GM21786 (cell line): ENCODE measurements at regions not wholly inside any gene's neighbourhood (a gene's known extent, or its start where the extent isn't known, plus 50 kb on each side); places are given as distances from the start of the nearest gene placed in this dataset.

Experiments used
- ATAC-seq: cut with Tn5 transposase; IDR thresholded peaks from one replicate; pipeline ENCODE4 v1.9.1; 2021; ENCODE audit not compliant: unreplicated experiment

DNA sequence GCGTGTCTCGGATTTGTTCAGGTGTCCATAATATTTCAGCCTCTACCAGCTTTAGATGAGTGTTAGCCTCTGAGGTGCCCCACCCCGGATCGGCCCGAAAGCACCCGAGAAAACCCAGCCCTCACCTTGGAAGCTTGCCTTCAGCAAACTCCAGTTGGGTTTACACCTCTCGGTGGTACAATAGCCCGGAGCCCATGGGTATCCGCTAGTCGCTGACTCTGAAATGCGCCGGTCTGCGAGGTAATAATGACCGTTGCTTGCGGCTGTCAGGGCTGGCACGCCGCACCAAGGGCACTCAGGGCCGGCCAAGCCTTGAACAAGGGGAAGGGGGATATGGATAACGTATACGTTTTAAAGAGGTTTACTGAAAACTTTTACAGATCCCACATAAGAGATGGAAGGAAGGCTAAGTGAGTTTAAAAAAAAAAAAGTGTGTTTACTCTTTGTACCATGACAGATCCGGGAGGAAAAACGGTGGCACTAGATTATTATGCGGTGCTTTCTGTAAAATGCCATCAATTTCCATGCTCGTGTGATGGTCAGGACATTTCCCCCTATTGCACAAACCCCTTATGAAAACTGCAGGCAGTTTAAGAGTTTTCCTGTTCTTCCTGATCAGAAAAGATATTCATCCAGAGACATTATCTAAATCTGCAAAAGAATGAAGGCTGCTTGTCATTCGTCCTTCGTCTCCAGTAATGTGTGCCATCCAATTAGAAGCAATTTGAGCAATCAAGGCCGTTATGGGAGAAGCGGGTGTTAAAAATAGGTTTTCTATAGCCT is 124.2 kb downstream of the TMEM161B start:
- ATAC-seq, result no peak

DNA sequence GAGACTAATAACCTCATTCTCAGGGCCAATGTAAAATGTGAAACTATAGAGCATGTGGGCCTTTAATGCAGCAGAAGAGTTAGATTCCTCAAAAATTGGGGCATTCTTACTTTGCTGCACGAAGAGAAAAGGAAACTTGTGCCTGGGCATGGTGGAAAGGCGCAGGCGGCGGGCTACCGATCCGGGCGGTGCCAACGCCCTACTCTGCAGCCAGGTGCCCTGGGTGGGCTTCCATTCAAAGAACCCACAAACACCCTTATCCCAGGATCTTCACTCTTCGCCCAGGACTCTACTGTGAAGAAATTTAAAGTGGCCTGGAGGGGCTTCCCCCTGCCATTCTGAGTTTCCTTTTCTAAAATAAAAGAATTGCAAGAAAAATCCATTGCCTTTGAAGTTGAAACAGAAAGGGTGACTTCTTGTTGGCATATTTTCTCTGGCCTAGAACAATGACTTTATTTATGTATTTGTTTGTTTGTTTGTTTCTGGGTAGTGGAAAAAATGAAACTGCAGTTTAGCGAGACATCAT is 124.9 kb downstream of the TMEM161B start:
- ATAC-seq, result no peak

DNA sequence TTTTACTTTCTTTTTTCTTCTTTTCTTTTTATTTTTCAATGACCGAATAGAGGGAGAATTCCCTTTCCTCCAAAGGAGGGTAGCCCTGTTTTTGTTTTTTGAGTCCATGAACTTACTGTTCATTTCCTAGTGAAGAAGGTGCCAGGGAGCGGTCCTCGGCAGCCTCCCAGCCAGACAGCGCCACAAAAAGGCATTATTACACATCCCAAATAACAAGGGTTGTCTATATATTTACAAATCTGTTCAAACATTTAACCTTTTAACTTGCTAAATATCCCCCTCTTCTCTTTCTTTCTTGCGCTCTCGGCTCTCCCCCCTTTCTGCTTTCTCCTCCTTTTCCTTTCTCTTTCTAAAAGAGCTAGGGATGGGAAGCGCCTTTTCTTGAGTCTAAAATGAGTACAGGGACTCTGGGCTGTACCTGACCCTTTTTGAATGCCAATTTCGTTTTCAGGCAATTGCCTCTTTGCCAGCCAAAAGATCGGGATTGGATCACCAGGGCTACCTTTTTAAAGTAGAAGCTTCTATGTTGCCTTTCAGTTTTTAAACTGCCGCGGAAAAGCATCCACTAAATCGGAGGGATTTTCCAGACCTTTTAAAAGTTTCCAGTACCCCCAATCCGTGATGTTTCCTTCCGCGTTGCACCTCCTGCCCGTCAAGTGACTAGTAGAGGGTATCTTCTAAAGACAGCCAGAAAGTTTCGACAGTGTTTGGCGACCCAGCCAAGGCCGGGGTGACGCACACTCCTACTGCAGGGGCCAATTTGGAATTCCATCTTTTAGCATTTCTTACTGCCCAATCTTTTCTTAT is 125.6 kb downstream of the TMEM161B start:
- ATAC-seq, result no peak

DNA sequence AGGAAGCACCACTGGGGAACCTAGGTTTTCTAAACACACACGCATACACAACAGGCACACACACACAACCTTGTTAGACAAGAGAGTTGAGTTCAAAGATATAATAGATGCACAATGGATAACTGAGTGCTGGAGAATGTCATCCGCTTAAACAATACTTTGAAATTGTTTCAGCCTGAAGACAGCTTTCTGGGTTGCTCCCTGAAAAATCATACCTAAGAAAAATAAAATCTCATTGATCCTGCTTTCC is 126.1 kb downstream of the TMEM161B start:
- no peak for ATAC-seq

DNA sequence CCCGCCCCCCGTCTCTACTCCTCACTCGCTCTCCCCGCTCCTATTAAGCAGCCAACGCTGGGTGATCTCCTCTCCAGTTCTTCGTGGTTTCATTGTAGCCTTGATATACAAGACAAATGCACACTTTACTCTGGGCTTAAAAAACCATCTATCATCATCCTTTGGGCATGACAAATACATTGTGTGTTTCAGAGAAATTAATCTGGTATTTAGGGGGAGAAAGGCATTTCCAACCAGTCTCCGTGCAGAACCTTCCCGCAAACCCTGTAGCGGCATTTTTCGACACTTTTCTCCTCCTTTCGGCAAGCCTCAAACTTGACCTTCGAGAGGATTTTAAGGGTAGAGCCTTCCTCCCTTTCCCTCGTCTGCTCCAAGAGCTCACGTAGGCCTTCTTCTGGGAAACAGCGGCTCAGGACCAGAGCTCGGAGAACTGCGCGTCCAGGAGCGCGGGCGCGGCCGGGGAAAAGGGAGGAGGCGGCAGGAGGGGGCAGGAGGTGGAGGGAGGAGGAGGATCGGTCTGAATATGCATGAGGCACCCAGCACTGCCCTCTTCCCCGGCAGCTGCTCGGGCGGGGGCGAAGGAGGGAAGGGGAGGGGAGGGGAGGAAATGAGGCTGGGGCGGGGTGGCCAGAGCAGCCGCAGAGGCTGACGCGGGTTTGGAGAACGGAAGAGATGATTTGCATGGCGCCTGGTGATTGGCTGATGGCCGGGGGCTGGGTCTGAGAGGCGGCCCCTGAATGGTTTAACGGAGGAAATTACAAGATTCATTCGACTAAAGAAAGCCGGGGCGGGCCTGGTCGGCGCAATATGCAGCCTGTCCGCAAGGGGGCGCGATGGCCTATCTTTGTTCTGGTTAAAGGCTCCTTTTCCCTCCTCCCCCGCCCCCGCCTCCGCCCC is 127.5 kb downstream of the TMEM161B start:
- peak; percentile 96 for ATAC-seq

DNA sequence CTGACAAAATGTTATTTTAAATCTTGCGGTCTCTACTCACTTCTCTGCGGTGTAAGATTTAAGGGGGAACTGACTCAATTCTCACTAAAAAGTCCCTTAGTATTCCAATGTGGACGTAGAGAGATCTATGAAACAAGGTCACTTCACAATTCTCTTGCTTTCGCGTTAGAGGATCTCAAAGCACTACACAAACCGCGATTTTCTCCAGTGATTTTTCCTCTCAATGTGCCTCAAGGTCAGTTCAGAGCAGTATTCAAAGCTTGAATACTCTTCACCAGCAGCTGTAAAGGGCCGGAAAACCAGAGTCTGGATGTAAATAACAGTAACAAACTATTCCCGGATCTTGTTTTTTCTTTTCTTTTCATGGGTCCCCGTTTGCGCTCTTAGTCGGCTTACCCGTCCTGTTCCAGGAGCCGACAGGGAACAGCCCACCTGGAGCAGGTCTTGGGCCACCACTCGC is 128.2 kb downstream of the TMEM161B start:
- no peak for ATAC-seq

DNA sequence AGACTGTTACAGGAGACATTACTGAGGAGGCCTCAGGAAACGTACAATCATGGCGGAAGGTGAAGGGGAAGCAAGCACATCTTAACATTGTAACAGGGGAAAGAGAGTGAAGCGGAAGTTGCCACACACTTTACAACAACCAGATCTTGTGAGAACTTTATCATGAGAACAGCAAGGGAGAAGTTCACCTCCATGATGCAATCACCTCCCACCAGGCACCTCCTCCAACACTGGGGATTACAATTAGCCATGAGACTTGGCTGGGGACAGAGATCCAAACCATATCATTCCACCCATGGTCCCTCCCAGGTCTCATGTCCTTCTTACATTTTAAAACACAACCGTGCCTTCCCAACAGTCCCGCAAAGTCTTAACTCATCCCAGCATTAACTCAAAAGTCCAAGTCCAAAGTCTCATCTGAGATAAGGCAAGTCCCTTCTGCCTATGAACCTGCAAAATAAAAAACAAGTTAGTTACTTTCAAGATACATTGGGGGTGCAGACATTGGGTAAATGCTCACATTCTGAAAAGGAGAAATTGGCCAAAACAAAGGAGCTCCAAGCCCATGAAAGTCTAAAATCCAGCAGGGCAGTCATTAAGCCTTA is 138.3 kb downstream of the TMEM161B start:
- ATAC-seq, result no peak

DNA sequence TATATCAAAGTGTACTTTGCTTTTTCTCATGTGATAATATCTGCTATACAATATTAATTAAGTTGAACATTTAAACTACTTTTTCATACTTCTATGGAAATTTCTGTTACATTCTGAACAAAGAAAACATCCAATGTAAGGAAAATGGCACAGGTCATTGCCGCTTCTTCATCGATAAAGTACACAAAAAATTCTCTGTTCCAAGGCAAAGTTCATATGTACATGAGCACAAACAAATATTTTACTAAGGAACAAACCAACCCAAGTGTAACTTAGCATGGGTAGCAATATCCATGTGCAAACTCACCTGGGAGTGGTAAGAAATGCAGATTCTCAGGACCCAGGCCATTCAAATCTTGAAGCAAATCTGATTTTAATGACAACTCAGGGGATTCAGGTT is 139.8 kb downstream of the TMEM161B start:
- no peak for ATAC-seq

DNA sequence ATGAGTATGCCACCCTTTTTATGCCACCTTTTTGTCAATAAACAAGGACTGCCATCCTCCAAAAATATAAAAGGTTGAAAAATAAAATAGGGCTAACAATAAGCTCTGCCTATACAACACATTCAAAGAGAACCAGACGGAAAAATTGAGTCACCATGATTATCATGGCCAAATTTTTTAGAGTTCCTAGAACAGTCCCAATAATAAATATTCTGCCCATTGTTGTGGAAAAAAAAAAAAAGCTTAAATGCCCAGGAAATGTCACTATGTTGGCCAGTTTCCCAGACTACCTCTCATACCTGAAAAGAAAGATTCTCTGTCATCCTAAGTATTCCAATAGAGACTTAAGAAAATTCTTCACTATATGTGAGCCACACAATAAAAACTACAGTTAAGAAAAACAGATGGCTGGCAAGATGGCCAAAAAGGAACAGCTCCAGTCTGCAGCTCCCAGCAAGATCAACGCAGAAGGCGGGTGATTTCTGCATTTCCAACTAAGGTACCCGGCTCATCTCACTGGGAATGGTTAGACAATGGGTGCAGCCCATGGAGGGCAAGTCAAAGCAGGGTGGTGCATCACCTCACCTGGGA is 149.0 kb downstream of the TMEM161B start:
- no peak for ATAC-seq

DNA sequence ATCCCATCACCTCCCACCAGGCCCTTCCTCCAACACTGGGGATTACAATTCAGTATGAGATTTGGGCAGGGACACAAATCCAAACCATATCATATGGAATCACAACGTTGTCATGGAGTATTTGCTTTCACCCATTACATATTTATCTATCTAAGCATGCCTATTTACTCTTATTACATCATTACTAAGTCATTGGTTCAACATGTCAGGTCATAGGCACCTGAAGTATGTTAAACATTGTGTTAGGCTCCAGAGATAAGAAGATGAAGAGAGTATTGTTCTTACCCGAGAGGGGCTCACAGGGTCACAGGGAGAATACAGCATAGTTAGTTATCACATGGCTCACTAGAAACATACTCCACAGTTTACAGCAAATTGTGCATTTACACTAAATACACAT is 150.5 kb downstream of the TMEM161B start:
- ATAC-seq, result no peak

DNA sequence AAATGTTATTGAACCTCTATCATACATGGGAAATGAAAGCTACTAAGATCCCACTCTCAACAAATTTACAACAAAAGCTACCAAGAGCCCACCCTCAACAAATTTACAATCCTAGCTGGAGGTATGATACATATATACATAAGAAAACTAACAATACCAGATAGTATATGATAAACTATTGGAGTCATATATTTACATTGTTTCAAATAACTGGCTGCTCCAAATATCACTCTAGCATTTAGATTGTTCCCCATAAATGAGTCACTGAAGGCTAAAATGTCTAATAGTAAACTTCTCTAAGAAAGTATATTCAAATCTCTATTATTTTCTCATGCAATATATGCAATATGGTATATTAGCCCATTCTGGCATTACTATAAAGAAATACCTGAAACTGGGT is 151.1 kb downstream of the TMEM161B start:
- no peak for ATAC-seq

DNA sequence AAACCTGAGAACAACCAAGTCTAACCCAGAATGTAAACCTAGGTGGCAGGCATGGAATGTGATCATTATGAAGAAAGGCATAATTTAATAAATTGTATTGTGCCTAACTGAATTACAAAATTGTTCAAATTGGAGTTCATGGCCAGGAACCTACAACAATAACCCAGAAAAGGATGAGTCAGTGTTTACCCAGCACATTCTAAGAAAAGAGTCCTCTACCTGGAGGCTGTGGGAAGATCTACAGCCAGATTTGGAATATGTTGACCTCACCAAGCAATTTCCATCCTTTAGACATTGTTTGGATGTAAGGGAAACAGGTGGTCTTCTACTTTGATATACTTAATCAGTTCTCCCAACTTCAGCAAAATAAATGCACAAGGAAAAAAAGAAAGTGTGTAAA is 152.2 kb downstream of the TMEM161B start:
- no peak for ATAC-seq

DNA sequence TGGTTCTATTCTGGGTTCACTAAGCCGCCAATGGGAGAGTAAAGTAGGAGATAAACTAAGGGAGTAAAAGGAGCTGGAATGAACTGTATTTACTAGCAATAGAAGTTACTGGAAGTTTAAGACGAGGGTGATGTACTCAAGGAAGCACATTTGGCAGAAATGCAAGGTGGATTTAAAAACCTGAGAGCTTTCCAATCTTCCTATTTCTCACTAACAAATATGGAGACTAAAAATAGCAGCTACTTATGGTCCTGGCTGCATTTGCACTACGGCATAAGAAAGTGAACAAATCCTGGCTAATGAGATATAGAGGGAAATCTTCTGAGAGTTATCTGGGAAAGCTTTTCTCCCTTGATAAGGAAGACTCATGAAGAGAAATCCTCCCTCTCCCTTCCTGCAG is 153.4 kb downstream of the TMEM161B start:
- no peak for ATAC-seq

DNA sequence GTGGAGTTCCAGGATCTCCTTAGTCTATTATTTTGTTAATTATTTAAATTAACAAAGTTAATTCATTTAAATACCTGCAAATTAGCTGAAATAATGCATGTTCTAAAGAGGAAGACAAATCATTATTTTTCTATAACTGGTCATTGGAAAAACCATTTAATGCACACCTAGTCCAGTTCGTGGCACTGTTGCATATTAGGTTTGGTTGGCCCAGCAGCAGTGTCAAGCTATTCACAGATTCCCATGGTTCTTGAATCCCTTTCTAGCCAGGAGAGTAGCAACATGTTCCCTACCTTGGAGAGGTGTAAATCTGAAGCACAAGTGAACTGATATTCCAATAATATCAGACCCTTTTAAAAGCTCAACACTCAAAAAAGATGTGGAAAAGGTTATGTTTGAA is 155.2 kb downstream of the TMEM161B start:
- no peak for ATAC-seq

DNA sequence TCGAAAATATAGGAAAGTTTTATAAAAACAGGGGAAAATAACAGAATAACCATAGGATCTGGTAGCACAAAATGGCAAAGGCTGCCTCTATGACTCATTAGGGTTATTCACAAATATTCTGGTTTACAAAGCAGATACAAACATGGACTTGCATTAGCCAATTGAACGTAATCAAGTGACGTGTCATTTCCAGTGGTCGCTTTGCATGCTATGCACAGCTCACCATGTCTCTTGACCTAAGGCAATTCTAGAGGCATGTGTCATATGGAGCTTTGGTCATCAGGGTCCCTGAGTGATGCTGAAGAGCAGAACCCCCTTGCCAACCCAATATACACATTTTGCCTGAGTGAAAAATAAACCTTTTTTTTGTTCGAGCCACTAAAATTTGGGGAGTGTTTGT is 158.8 kb downstream of the TMEM161B start:
- ATAC-seq, result no peak

DNA sequence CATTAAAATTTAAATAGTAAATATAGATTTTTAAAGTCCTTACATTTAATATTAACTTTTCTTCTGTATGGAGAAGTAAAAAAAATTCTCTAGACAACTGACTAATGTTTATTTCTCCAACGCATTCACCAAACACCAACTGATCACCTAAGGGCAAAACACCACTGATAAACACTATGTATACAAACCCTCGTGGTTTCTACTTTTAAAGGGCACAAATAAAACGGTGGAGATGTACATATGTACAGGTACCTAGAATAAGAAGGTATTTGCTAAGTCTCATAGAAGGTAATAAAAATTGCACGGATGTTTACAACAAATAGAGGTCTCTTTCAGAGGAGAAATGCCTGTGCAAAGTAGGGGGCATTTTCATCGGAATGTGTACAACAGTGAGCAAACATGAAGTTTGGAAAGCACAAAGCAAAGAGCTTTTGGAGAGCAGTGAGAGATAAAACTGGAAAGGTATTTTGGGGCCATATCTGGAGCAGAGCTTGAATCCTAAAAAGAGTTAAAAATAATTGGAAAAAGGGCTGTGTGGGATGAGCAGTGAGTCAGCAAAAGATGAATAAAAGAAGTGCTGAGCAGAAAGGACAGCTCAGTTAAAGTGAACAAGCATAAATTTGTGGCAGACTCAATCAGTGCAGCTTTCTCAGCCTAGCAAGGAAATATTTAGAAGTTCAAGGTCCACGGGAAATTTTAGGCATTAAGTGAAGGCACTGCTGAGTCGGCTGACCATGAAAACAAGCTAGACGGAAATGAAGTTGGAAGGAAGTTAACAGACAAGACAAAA is 160.0 kb downstream of the TMEM161B start:
- ATAC-seq, result no peak

DNA sequence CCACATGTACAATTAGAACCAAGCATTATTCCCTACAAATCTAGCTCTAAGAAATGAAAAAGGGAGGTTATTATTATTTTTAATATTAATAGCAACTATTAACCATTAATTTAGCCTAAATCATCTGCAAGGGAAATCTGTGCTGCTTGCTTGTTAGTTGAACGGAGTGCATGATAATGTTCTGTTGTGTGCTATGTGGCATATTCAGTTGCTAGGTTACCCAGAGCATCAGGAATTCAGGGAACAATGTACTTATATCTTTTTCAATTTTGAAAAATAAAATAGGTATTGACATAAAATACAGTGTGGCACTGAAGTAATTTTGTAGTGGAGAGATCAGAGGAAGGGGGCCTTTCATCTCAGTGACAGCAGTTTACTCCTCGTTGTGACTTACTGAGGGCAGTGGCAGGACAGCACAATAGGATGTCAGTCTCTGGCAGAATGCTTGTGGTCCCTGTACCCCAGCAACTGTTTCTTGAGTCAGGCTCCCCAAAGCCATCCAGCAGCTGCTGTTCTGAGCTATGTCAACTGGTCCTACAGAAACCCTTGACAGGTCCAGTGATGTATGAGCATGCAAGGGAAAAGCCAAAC is 173.6 kb downstream of the TMEM161B start:
- ATAC-seq, result no peak

DNA sequence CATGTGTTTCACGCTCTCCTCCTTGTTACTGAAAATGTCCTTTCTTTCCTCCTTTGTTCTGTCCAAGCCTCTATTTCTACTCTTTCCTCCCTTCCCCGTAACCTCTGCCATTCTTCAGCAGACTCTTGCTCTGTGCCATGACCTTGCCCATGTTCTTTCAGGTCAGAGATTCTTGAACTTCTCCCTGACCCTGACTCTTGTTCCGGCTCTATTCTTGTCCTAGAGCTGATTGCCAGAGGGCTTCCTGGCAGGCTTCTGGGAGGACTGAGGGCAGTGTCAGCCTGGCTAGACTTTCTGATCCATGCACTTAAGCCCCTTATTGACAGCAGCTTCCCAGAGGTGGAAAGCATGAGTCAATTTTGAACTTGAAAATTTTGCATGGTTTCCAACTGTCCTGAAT is 174.2 kb downstream of the TMEM161B start:
- ATAC-seq, result no peak

DNA sequence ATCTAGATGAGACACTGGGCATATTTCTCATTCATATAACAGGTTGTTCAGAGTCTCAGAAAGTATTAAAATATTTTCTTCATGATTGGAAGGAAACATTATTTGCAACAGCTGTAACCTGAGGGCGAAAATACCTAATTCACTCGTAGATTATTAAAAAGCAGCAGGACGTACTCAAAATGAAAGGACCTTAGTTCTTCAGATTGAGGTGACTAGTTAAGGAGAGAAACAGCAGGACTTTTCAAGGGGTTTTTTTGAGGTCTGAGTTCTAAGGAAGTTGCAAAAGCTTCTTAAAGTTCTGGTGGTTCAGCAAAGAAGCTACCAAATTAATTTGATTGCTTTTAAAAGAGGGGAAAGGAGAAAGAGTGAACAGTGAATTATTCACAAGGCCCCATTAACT is 174.9 kb downstream of the TMEM161B start:
- no peak for ATAC-seq
